ENCODE measurements at regions not wholly inside any gene's neighbourhood (a gene's known extent, or its start where the extent isn't known, plus 50 kb on each side); places are given as distances from the start of the nearest gene placed in this dataset.
"Not testable (repeated sequence)": the region's sequence is repeated elsewhere in the genome, so short reads cannot be mapped to it uniquely, and the experiment has no call there.

DNA sequence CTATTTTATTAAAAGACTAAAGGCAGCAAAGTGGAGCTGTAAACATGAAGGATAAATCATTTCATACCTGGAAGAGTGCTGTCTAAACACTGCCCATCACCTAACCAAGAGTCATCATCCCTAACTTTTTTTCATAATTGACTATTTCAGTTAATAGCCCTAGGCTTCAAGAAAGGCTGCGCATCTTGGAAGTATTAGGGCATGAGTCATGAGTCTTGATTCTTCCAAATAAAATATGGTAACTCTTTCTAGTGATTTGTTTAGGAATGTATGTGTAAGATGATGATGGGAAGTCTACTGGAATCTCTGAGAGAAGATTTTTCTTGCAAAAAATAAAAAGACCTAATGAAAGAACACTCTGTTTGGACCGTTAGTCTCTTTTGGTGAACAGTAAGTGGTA is 207.7 kb upstream of the AHR start:
- H3K27me3 ChIP-seq (ENCODE audit: control insufficient read depth, insufficient read depth, low read length), result no peaks in the 10 kb centered on the region
- H3K9me3 ChIP-seq (ENCODE audit: control insufficient read depth, insufficient read depth, low read length), result no peaks in the 10 kb centered on the region
- 0 out of 2 replicates have a peak, but pooled peaks cover 1% of the 10 kb centered on the region for H3K4me1 ChIP-seq (ENCODE audit: control insufficient read depth, insufficient read depth, low read length)
- no peaks in the 10 kb centered on the region for H3K36me3 ChIP-seq (ENCODE audit: control insufficient read depth, insufficient read depth, low read length)
- H3K27ac ChIP-seq (ENCODE audit: low read depth, low read length), result no peak overlapping the region
- H3K4me3 ChIP-seq (ENCODE audit: low read depth, low read length), result no peak overlapping the region
- no peak overlapping the region for H3K9ac ChIP-seq (ENCODE audit: low read depth, low read length)

DNA sequence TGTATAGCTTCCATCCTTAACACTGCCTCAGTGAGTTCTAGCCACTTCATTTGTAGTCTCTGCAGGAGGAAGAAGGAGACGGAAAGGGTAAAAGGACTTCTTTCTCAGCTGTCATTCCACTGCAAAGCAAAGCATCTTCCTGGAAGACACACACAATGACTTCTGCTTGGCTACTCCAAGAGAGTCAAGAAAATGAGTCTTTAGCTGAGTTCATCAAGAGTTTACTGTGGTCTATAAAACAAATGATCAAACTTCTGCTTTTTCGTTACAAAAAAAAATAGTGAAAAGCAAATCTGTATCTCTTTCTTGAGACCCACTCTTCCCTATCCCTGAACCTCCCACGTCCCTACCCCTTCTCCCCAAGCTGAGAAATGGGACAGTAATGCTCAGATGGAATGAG is 205.0 kb upstream of the AHR start:
- H3K4me1 ChIP-seq (ENCODE audit: control insufficient read depth, insufficient read depth, low read length), result 0 out of 2 replicates have a peak, but pooled peaks cover 3% of the 10 kb centered on the region
- H3K27me3 ChIP-seq (ENCODE audit: control insufficient read depth, insufficient read depth, low read length), result no peaks in the 10 kb centered on the region
- H3K27ac ChIP-seq (ENCODE audit: low read depth, low read length), result no peak overlapping the region
- H3K36me3 ChIP-seq (ENCODE audit: control insufficient read depth, insufficient read depth, low read length), result no peaks in the 10 kb centered on the region
- H3K4me3 ChIP-seq (ENCODE audit: low read depth, low read length), result no peak overlapping the region
- no peaks in the 10 kb centered on the region for H3K9me3 ChIP-seq (ENCODE audit: control insufficient read depth, insufficient read depth, low read length)
- H3K9ac ChIP-seq (ENCODE audit: low read depth, low read length), result no peak overlapping the region

DNA sequence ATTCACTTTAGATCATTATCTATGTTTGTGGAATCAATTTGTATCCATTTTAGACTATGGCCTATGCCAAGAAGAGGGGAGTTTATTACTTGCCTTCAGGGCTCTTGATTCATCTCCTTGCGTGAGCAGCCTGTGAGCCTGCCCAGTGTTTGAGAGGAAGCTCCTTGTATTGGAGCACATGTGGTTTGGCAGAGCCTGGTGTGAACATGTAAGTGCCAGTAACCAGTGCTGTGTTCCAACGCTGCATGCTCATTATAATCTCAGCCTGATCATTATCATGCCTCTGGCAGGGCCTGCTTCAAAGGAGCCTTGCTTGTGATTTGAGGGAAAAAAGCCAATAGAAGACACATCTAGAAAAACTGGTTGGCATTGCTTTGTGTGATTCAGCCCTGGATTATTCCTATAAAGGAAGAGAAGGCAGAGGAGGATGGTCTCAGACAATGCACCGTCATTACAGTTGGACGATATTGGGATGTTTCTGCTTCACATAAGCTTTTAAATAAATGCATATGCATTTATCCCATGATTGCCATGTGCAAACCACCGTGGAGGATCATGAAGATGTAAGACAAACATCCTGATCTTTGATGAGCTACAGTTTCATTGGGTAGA is 203.4 kb upstream of the AHR start:
- no peaks in the 10 kb centered on the region for H3K27me3 ChIP-seq (ENCODE audit: control insufficient read depth, insufficient read depth, low read length)
- 0 out of 2 replicates have a peak, but pooled peaks cover 3% of the 10 kb centered on the region for H3K4me1 ChIP-seq (ENCODE audit: control insufficient read depth, insufficient read depth, low read length)
- no peak overlapping the region for H3K9ac ChIP-seq (ENCODE audit: low read depth, low read length)
- H3K27ac ChIP-seq (ENCODE audit: low read depth, low read length), result no peak overlapping the region
- no peak overlapping the region for H3K4me3 ChIP-seq (ENCODE audit: low read depth, low read length)
- H3K9me3 ChIP-seq (ENCODE audit: control insufficient read depth, insufficient read depth, low read length), result no peaks in the 10 kb centered on the region
- no peaks in the 10 kb centered on the region for H3K36me3 ChIP-seq (ENCODE audit: control insufficient read depth, insufficient read depth, low read length)

DNA sequence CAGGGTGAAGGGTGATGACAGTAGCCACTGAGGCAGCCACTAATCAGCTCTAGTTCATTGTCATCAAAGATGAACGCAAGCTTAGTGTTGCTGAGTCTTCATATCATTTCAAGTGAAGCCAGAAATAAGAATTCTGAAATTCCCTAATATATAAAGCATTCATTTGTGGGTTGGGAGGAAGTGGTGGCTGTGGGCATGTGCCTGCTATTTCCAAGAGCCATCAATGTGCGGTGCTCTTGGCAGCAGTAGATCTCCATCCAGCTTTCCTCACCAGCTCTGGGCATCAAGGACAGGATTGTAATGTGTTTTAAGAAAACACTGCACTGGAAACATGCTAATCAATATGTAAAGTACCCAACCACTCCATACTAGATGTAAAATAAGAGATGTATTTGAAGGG is 202.5 kb upstream of the AHR start:
- Histone ChIP-seq H3K9ac (ENCODE audit: low read depth, low read length) (no peak overlapping the region), H3K36me3 (ENCODE audit: control insufficient read depth, insufficient read depth, low read length) (no peaks in the 10 kb centered on the region), H3K27me3 (ENCODE audit: control insufficient read depth, insufficient read depth, low read length) (no peaks in the 10 kb centered on the region), H3K4me3 (ENCODE audit: low read depth, low read length) (no peak overlapping the region), H3K4me1 (ENCODE audit: control insufficient read depth, insufficient read depth, low read length) (0 out of 2 replicates have a peak, but pooled peaks cover 3% of the 10 kb centered on the region), H3K9me3 (ENCODE audit: control insufficient read depth, insufficient read depth, low read length) (peaks cover under 1% of the 10 kb centered on the region; the same call in 1 of the 2 replicates), H3K27ac (ENCODE audit: low read depth, low read length) (no peak overlapping the region)

DNA sequence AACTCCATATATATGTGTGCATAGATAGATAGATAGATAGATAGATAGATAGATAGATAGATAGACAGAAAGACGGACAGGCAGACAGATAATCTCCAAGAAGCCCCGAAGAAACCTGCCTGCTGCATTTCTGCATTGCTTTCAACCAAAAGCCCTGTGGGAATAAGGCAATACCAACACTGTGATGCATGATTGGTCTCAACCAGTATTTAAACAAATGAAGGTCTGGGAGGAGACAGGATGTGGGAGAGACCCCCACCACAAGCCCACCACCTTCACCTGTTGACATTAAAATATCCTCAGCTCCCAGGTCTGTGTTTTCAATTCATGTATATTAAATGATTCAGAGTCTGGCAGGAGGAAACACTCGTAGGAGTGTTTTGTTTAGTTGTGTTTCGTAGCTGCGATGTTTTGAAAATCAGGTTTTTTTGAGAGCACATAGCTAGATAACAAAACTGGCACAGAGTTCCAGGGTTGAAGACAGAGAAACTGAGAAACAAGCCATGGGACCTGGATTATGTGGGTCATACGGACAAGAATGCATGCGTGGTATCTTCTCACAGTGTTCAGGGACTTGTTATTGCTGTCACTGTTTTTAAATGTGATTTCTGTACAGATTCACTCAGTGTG is 200.7 kb upstream of the AHR start:
- H3K4me3 ChIP-seq (ENCODE audit: low read depth, low read length), result no peak overlapping the region
- H3K27me3 ChIP-seq (ENCODE audit: control insufficient read depth, insufficient read depth, low read length), result no peaks in the 10 kb centered on the region
- H3K27ac ChIP-seq (ENCODE audit: low read depth, low read length), result no peak overlapping the region
- no peaks in the 10 kb centered on the region for H3K36me3 ChIP-seq (ENCODE audit: control insufficient read depth, insufficient read depth, low read length)
- peaks cover 7% of the 10 kb centered on the region; the same call in 1 of the 2 replicates for H3K9me3 ChIP-seq (ENCODE audit: control insufficient read depth, insufficient read depth, low read length)
- no peak overlapping the region for H3K9ac ChIP-seq (ENCODE audit: low read depth, low read length)
- H3K4me1 ChIP-seq (ENCODE audit: control insufficient read depth, insufficient read depth, low read length), result peaks cover 4% of the 10 kb centered on the region; the same call in 1 of the 2 replicates

DNA sequence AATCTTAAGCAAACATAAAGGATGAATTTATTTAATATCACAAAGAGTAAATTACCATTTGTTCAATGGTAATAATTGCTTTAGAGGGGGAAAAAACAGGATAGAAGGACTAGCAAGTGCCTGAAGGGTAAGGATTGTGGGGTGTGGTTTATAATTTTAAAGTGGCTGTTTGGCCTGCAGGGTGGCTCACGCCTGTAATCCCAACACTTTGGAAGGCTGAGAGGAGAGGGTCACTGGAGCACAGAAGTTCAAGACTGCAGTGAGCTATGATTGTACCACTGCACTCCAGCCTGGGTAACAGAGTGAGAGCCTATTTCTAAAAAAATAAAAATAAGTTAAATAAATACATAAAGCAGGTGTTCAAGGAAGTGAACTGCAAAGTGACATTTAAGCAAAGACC is 199.9 kb upstream of the AHR start:
- no peak overlapping the region for H3K4me3 ChIP-seq (ENCODE audit: low read depth, low read length)
- no peaks in the 10 kb centered on the region for H3K27me3 ChIP-seq (ENCODE audit: control insufficient read depth, insufficient read depth, low read length)
- H3K36me3 ChIP-seq (ENCODE audit: control insufficient read depth, insufficient read depth, low read length), result no peaks in the 10 kb centered on the region
- H3K9ac ChIP-seq (ENCODE audit: low read depth, low read length), result no peak overlapping the region
- peaks cover 7% of the 10 kb centered on the region; the same call in 1 of the 2 replicates for H3K9me3 ChIP-seq (ENCODE audit: control insufficient read depth, insufficient read depth, low read length)
- no peak overlapping the region for H3K27ac ChIP-seq (ENCODE audit: low read depth, low read length)
- peaks cover 11% of the 10 kb centered on the region for H3K4me1 ChIP-seq (ENCODE audit: control insufficient read depth, insufficient read depth, low read length)

DNA sequence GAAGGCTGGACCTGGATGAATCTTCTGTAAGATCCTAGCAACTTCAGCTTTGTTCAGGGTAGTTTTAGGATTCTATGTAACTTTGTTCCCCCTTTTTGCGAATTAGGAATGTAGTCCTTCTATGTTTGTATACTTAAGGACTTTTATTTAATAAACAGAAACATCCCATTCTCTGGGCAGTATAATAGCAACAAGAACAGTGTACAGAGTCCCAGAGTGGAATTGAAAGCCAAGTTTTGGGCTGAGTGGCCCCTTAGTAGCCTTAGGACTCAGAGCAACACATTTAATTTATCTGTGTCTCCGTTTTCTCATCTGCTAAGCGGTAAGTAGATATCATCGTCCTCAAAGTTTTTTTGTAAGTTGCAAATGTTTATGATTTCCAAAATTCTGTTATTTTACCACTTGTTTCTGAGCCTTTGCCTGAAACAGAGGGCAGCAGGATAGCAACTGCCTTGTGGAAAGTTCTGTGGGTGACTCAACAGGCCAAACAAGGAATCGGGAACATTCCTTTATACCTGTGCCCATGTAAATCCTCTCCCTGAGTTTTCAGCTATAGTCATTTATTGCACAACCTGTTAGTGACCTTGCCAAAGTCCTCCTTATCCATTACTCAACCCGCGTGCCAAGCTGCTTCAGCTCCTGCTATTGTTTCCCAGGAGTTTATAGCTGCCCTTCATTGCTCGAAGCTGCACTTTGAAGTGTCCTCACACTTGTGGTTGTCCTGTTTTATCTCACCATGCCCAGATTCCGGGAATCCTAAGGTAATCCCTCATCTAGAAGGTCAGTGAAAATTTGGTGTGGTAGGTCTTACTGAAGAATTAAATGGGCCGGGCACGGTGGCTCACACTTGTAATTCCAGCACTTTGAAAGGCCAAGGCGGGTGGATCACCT is 199.1 kb upstream of the AHR start:
- H3K9ac ChIP-seq (ENCODE audit: low read depth, low read length), result no peak overlapping the region
- no peak overlapping the region for H3K4me3 ChIP-seq (ENCODE audit: low read depth, low read length)
- H3K4me1 ChIP-seq (ENCODE audit: control insufficient read depth, insufficient read depth, low read length), result peaks cover 13% of the 10 kb centered on the region
- H3K9me3 ChIP-seq (ENCODE audit: control insufficient read depth, insufficient read depth, low read length), result peaks cover 7% of the 10 kb centered on the region; the same call in 1 of the 2 replicates
- H3K27me3 ChIP-seq (ENCODE audit: control insufficient read depth, insufficient read depth, low read length), result no peaks in the 10 kb centered on the region
- H3K27ac ChIP-seq (ENCODE audit: low read depth, low read length), result no peak overlapping the region
- H3K36me3 ChIP-seq (ENCODE audit: control insufficient read depth, insufficient read depth, low read length), result no peaks in the 10 kb centered on the region

DNA sequence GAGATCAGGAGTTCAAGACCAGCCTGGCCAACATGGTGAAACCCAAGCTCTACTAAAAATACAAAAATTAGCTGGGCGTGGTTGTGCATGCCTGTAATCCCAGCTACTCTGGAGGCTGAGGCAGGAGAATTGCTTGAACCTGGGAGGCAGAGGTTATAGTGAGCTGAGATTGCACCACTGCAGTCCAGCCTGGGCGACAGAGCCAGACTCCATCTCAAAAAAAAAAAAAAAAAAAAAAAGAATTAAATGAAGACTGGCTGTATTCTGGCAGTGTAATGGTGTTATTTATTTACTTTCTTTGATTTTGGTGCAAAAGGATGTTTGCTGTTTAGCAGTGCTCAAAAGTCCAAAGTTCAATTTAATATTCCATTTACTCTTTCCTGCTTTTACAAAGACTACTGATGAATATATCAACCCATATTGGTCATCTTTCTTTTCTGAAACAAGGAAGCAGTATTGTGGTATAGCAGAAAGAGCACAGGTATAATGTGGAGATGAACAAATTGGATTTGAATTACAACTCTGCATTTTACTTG is 198.4 kb upstream of the AHR start:
- H3K4me1 ChIP-seq (ENCODE audit: control insufficient read depth, insufficient read depth, low read length), result peaks cover 13% of the 10 kb centered on the region
- H3K36me3 ChIP-seq (ENCODE audit: control insufficient read depth, insufficient read depth, low read length); H3K27ac ChIP-seq (ENCODE audit: low read depth, low read length); H3K4me3 ChIP-seq (ENCODE audit: low read depth, low read length); H3K9me3 ChIP-seq (ENCODE audit: control insufficient read depth, insufficient read depth, low read length); H3K9ac ChIP-seq (ENCODE audit: low read depth, low read length); H3K27me3 ChIP-seq (ENCODE audit: control insufficient read depth, insufficient read depth, low read length): not testable (repeated sequence)

DNA sequence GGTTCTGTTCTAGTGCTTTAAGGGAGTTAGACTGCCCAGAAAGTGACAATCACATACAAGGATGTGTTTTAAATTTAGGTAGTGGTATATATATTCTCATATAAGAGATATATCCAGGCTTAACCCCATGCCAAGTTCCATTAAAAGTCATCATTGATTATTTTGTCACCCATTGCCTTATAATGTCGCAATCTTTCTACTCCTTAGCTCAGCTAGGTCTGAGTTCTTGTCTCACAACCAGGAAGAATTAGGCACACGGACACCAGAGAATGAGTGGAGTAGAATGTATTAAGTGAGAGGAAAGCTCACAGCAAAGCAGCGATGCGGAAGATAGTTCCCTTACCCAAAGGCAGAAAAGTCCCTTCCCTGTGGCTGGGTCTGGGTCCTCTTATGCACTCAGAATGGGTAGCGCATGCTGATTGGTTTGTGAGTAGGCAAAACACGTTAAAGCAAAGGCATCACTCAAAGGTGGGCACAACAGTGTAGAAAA is 197.2 kb upstream of the AHR start:
- H3K4me1 ChIP-seq (ENCODE audit: control insufficient read depth, insufficient read depth, low read length), result peaks cover 9% of the 10 kb centered on the region
- H3K9me3 ChIP-seq (ENCODE audit: control insufficient read depth, insufficient read depth, low read length), result peaks cover 7% of the 10 kb centered on the region; the same call in 1 of the 2 replicates

DNA sequence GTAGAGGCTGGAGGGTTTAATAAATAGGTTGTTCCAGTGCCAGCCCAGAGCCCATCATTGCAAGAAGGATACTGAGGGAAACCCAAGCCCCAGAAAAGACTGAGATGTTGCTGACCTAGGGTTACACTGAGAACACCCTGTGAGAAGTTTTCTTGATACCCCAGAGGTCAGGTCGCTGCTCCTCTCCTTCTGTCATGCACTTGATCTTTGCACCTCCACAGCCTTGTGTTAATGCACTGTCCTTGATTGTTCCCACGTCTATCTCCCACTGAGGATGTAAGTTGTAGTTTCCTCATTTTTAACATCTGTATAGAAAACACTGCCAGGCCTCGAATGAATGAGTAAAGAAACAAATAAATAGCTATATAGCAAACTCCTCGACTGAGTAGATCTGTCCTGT is 195.3 kb upstream of the AHR start:
- Histone ChIP-seq H3K27me3 (ENCODE audit: control insufficient read depth, insufficient read depth, low read length) (no peaks in the 10 kb centered on the region), H3K9ac (ENCODE audit: low read depth, low read length) (no peak overlapping the region), H3K4me3 (ENCODE audit: low read depth, low read length) (no peak overlapping the region), H3K36me3 (ENCODE audit: control insufficient read depth, insufficient read depth, low read length) (no peaks in the 10 kb centered on the region), H3K4me1 (ENCODE audit: control insufficient read depth, insufficient read depth, low read length) (peaks cover 15% of the 10 kb centered on the region), H3K27ac (ENCODE audit: low read depth, low read length) (no peak overlapping the region), H3K9me3 (ENCODE audit: control insufficient read depth, insufficient read depth, low read length) (peaks cover 7% of the 10 kb centered on the region; the same call in 1 of the 2 replicates)

More for the DNA sequence above, 197.2 kb upstream of the AHR start:
- Histone ChIP-seq H3K27me3 (ENCODE audit: control insufficient read depth, insufficient read depth, low read length) (no peaks in the 10 kb centered on the region), H3K36me3 (ENCODE audit: control insufficient read depth, insufficient read depth, low read length) (no peaks in the 10 kb centered on the region), H3K9ac (ENCODE audit: low read depth, low read length) (no peak overlapping the region), H3K4me3 (ENCODE audit: low read depth, low read length) (no peak overlapping the region), H3K27ac (ENCODE audit: low read depth, low read length) (no peak overlapping the region)

Data from HUES48 (cell line).